GM23248 (cell line): ENCODE measurements at regions not wholly inside any gene's neighbourhood (a gene's known extent, or its start where the extent isn't known, plus 50 kb on each side); places are given as distances from the start of the nearest gene placed in this dataset.
"Not testable (repeated sequence)": the region's sequence is repeated elsewhere in the genome, so short reads cannot be mapped to it uniquely, and the experiment has no call there.

ENCODE experiments used
- DNase-seq: peaks from one replicate; pipeline ENCODE4 v3.0.0-alpha.2; 2015
- H2AFZ ChIP-seq: fragments of 200-600 bp; sonication (generic); 2 replicates; pipeline ENCODE4 v1.6.1; 2016; ENCODE audit warnings: antibody characterized with exemption
- H3F3A ChIP-seq: fragments of 200-600 bp; sonication (generic); 2 replicates; pipeline ENCODE4 v1.6.1; 2016; ENCODE audit warnings: mild to moderate bottlenecking, antibody characterized with exemption, mixed run types; ENCODE audit not compliant: insufficient read depth
- H3K27ac ChIP-seq: fragments of 200-600 bp; sonication (generic); 2 replicates; pipeline ENCODE4 v1.5.1; 2016; ENCODE audit warnings: mild to moderate bottlenecking
- H3K27me3 ChIP-seq: fragments of 200-600 bp; sonication (generic); replicated peaks from 2 replicates; pipeline ENCODE4 v1.6.1; 2016; ENCODE audit warnings: mild to moderate bottlenecking; ENCODE audit not compliant: insufficient read depth
- H3K36me3 ChIP-seq: fragments of 200-600 bp; sonication (generic); 2 replicates; pipeline ENCODE4 v1.6.1; 2016; ENCODE audit warnings: low read depth, mild to moderate bottlenecking
- H3K4me1 ChIP-seq: fragments of 200-600 bp; sonication (generic); 2 replicates; pipeline ENCODE4 v1.6.1; 2016; ENCODE audit warnings: mild to moderate bottlenecking; ENCODE audit not compliant: insufficient read depth
- H3K4me2 ChIP-seq: fragments of 200-600 bp; sonication (generic); one replicate; pipeline ENCODE4 v1.6.1; 2016; ENCODE audit warnings: mild to moderate bottlenecking; ENCODE audit not compliant: unreplicated experiment
- H3K4me3 ChIP-seq: fragments of 200-600 bp; sonication (generic); 2 replicates; pipeline ENCODE4 v1.5.1; 2016; ENCODE audit warnings: mild to moderate bottlenecking
- H3K79me2 ChIP-seq: fragments of 200-600 bp; sonication (generic); 2 replicates; pipeline ENCODE4 v1.6.1; 2016; ENCODE audit warnings: mild to moderate bottlenecking; ENCODE audit not compliant: insufficient read depth
- H3K9ac ChIP-seq: fragments of 200-600 bp; sonication (generic); 2 replicates; pipeline ENCODE4 v1.6.1; 2016; ENCODE audit warnings: mild to moderate bottlenecking
- H3K9me2 ChIP-seq: fragments of 200-600 bp; sonication (generic); 2 replicates; pipeline ENCODE4 v1.6.1; 2016; ENCODE audit warnings: mixed run types, mild to moderate bottlenecking, moderate library complexity; ENCODE audit not compliant: insufficient read depth
- H3K9me3 ChIP-seq: fragments of 200-600 bp; sonication (generic); one replicate; pipeline ENCODE4 v1.6.1; 2017; ENCODE audit warnings: low read depth
- H4K20me1 ChIP-seq: fragments of 200-600 bp; sonication (generic); 2 replicates; pipeline ENCODE4 v1.6.0; 2016; ENCODE audit not compliant: insufficient read depth
- EZH2 ChIP-seq: fragments of 200-600 bp; sonication (generic); IDR thresholded peaks from 2 replicates; pipeline ENCODE4 v1.6.1; 2018; ENCODE audit warnings: antibody characterized with exemption, mild to moderate bottlenecking; ENCODE audit not compliant: insufficient read depth, poor library complexity, severe bottlenecking
- EZH2phosphoT487 ChIP-seq: fragments of 200-600 bp; sonication (generic); IDR thresholded peaks from 2 replicates; pipeline ENCODE4 v1.6.1; 2018; ENCODE audit warnings: antibody characterized with exemption, moderate library complexity, mild to moderate bottlenecking, low read depth; ENCODE audit not compliant: insufficient read depth
- WGBS, 2 experiments: methylation state at CpG; one replicate each; pipeline ENCODE4 v1.1.6; 2015 to 2017; ENCODE audit warnings: low lambda C conversion rate in 2 of 2, low coverage in 1 of 2; ENCODE audit errors: missing lambda C conversion rate in 2 of 2; 5-methylcytosine and 5-hydroxymethylcytosine counted together
- in situ Hi-C: fragments of 300-500 bp; cut with MboI; formaldehyde crosslinking; loops from 2 replicates; pipeline ENCODE4 v1.15.0; 2020

GRCh38 chr4:110869114-110869513 lies 246.2 kb upstream of the PITX2 start:
- peak overlapping the region; percentile 57 for H3K4me2 ChIP-seq
- no peaks in the 10 kb centered on the region for H4K20me1 ChIP-seq
- no peak overlapping the region for H2AFZ ChIP-seq
- peak overlapping the region; percentile 23 for H3K27ac ChIP-seq
- 0 to 1% methylated on average over 2 of the region's 2 CpGs for WGBS, 2 experiments
- no peaks in the 10 kb centered on the region for H3K9me2 ChIP-seq
- no peak for TF ChIP-seq EZH2
- TF ChIP-seq EZH2phosphoT487 = peak; percentile 82
- no peaks in the 10 kb centered on the region for H3K9me3 ChIP-seq
- in situ Hi-C loops = no loop called here
- H3K36me3 ChIP-seq = no peaks in the 10 kb centered on the region
- H3K4me3 ChIP-seq = no peak overlapping the region
- peak; percentile 91 for DNase-seq
- H3F3A ChIP-seq = peaks cover 27% of the 10 kb centered on the region
- no peaks in the 10 kb centered on the region for H3K79me2 ChIP-seq
- H3K9ac ChIP-seq = no peak overlapping the region
- peaks cover 52% of the 10 kb centered on the region for H3K4me1 ChIP-seq
- H3K27me3 ChIP-seq = no peaks in the 10 kb centered on the region; the same call in 1 of the 2 replicates

- H2AFZ ChIP-seq = no peak overlapping the region
- no peaks in the 10 kb centered on the region for H3K9me3 ChIP-seq
- H4K20me1 ChIP-seq = no peaks in the 10 kb centered on the region
- no peak overlapping the region for H3K27ac ChIP-seq
- peaks cover 51% of the 10 kb centered on the region for H3K4me1 ChIP-seq
- peaks cover 27% of the 10 kb centered on the region for H3F3A ChIP-seq
- 92 to 97% methylated on average over 1 of the region's 1 CpG for WGBS, 2 experiments
- TF ChIP-seq EZH2phosphoT487 (no peak), EZH2 (no peak)
- in situ Hi-C loops = no loop called here
- H3K79me2 ChIP-seq = no peaks in the 10 kb centered on the region
- H3K9me2 ChIP-seq = no peaks in the 10 kb centered on the region
- H3K4me3 ChIP-seq = no peak overlapping the region
- no peaks in the 10 kb centered on the region for H3K36me3 ChIP-seq
- H3K9ac ChIP-seq = no peak overlapping the region
- DNase-seq = peak; percentile 58
- H3K4me2 ChIP-seq = peak overlapping the region; percentile 32
- H3K27me3 ChIP-seq = no peaks in the 10 kb centered on the region; the same call in 1 of the 2 replicates
Observed at GRCh38 chr4:110869862-110870572, 247.1 kb upstream of the PITX2 start.

- H3K4me2 ChIP-seq, H3K9ac ChIP-seq, H3K4me3 ChIP-seq, DNase-seq, H3F3A ChIP-seq, H3K79me2 ChIP-seq, in situ Hi-C loops, H3K4me1 ChIP-seq, H3K27me3 ChIP-seq, H4K20me1 ChIP-seq, H3K9me3 ChIP-seq, H3K9me2 ChIP-seq, H3K36me3 ChIP-seq, H3K27ac ChIP-seq, H2AFZ ChIP-seq: not testable (repeated sequence)
- WGBS, 2 experiments = 90 to 92% methylated on average over 15 to 17 of the region's 18 CpGs
Observed at GRCh38 chr4:110876214-110876613, 253.3 kb upstream of the PITX2 start.

DNA sequence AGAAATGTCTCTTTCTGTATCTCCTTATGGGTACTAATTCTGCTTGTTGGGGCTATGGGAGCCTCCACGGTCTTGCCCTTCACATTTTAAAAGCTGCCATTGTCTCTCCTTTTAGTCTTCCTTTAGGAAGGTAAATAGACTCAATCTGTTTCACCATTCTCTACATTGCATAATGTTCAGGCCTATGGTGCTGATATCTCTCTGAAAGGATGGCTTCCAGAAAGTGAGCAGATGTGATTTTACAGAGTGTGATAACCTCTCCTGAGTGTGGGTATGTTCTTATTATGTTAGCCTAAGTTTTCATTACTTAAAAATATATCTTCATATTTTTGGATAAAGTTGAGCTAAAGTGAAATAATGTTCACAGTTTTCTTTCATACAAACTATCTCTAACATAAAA lies 254.0 kb upstream of the PITX2 start:
- Histone ChIP-seq H3K79me2 (no peaks in the 10 kb centered on the region), H3K27ac (no peak overlapping the region), H3K4me3 (no peak overlapping the region), H3K9me2 (no peaks in the 10 kb centered on the region), H3F3A (no peaks in the 10 kb centered on the region), H3K9ac (no peak overlapping the region), H2AFZ (no peak overlapping the region), H3K9me3 (no peaks in the 10 kb centered on the region), H3K4me1 (no peaks in the 10 kb centered on the region), H3K4me2 (no peak overlapping the region), H4K20me1 (no peaks in the 10 kb centered on the region), H3K27me3 (no peaks in the 10 kb centered on the region), H3K36me3 (no peaks in the 10 kb centered on the region)
- in situ Hi-C loops = no loop called here
- WGBS, 2 experiments = 77 to 79% methylated on average over 1 of the region's 1 CpG
- TF ChIP-seq EZH2 (no peak), EZH2phosphoT487 (no peak)
- DNase-seq = no peak
